ENCODE measurements at regions not wholly inside any gene's neighbourhood (a gene's known extent, or its start where the extent isn't known, plus 50 kb on each side); places are given as distances from the start of the nearest gene placed in this dataset.

DNA sequence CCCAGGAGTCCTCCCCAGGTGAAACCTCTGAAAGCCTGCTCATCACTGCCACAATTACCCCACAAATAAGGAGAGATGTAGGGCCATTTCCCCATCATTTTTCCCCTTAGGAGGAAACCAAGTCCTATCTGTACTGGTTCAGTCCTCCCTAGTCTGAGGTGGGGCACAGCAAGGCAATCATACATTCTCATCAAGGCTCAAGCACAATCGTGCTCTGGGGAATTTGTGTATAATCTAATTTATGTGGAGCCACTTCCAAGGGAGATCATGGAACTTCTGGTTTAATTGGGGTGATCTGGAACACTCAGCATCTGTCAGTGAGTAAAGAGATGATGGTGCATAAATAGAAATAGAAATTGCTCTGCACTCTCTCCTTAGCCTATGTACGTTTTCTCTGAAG is 546.9 kb downstream of the IGSF11 start:
- TF ChIP-seq POLR2A (IDR thresholded peaks at IDR 0.05) (no peak), POLR2AphosphoS5 (IDR thresholded peaks at IDR 0.05) (no peak)
- TF ChIP-seq, protein P1, sequence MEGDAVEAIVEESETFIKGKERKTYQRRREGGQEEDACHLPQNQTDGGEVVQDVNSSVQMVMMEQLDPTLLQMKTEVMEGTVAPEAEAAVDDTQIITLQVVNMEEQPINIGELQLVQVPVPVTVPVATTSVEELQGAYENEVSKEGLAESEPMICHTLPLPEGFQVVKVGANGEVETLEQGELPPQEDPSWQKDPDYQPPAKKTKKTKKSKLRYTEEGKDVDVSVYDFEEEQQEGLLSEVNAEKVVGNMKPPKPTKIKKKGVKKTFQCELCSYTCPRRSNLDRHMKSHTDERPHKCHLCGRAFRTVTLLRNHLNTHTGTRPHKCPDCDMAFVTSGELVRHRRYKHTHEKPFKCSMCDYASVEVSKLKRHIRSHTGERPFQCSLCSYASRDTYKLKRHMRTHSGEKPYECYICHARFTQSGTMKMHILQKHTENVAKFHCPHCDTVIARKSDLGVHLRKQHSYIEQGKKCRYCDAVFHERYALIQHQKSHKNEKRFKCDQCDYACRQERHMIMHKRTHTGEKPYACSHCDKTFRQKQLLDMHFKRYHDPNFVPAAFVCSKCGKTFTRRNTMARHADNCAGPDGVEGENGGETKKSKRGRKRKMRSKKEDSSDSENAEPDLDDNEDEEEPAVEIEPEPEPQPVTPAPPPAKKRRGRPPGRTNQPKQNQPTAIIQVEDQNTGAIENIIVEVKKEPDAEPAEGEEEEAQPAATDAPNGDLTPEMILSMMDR (IDR thresholded peaks at IDR 0.05) = no peak

Measured in transverse colon (tissue), 4 donors.